Testis (tissue), 2 donors: ENCODE measurements at regions not wholly inside any gene's neighbourhood (a gene's known extent, or its start where the extent isn't known, plus 50 kb on each side); places are given as distances from the start of the nearest gene placed in this dataset.
"Not testable (repeated sequence)": the region's sequence is repeated elsewhere in the genome, so short reads cannot be mapped to it uniquely, and the experiment has no call there.

ENCODE experiments used
- POLR2A ChIP-seq: fragments of 450-650 bp; IDR thresholded peaks from one replicate; pipeline ENCODE4 v1.6.1; 2017; ENCODE audit warnings: antibody characterized with exemption, mild to moderate bottlenecking, moderate library complexity
- TF ChIP-seq, protein P1 (sequence below), 3 experiments: fragments of 450-650 bp in 2 of 3; fragments of 200-600 bp in 1 of 3; sonication (generic) in 1 of 3; IDR thresholded peaks; one replicate each; pipeline ENCODE4 v1.5.1; 2016 to 2019; ENCODE audit warnings: antibody characterized with exemption in 3 of 3, mild to moderate bottlenecking in 2 of 3, moderate library complexity in 1 of 3

DNA sequence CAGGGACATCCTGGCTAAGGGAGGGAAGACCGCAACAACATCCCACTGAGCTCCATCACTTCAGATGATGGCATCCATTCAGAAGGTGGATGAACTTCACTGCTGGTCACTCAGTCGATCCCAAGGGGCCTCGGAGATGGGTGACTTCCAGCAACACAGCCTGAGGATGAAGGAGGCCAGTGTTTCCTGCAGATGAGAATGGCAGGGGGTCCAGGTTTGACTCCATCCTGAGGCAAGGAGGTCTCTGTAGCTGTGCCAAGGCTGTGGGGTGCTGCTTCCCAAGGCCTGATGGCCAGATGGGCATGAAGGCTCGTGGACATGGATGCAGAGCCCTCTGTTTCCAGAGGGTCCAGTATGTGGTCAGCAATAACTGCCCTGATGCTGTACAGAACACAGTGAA lies 2693.4 kb upstream of the DEFB115 start:
- TF ChIP-seq, protein P1, sequence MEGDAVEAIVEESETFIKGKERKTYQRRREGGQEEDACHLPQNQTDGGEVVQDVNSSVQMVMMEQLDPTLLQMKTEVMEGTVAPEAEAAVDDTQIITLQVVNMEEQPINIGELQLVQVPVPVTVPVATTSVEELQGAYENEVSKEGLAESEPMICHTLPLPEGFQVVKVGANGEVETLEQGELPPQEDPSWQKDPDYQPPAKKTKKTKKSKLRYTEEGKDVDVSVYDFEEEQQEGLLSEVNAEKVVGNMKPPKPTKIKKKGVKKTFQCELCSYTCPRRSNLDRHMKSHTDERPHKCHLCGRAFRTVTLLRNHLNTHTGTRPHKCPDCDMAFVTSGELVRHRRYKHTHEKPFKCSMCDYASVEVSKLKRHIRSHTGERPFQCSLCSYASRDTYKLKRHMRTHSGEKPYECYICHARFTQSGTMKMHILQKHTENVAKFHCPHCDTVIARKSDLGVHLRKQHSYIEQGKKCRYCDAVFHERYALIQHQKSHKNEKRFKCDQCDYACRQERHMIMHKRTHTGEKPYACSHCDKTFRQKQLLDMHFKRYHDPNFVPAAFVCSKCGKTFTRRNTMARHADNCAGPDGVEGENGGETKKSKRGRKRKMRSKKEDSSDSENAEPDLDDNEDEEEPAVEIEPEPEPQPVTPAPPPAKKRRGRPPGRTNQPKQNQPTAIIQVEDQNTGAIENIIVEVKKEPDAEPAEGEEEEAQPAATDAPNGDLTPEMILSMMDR (IDR thresholded peaks at IDR 0.05), result not testable (repeated sequence)
- TF ChIP-seq POLR2A, result not testable (repeated sequence)
